ENCODE measurements at regions not wholly inside any gene's neighbourhood (a gene's known extent, or its start where the extent isn't known, plus 50 kb on each side); places are given as distances from the start of the nearest gene placed in this dataset.
"Not testable (repeated sequence)": the region's sequence is repeated elsewhere in the genome, so short reads cannot be mapped to it uniquely, and the experiment has no call there.

DNA sequence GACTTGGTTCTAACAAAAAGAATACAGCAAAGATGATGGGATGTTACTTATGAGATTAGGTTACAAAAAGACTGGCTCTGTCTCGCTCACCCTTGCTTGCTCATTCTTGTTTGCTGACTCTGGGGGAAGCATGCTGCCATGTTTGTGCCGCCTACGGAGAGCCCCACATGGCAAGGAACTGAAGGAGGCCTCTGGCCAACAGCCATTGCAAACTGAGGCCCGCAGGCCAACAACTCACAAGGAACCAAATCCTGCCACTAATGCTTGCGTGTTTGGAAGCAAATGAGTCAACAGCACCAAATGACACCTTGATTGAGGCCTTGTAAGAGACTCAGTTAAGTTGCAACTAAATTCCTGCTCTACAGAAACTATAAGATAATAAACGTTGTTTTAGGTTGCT lies 82.1 kb upstream of the FOXN2 start:
- Histone ChIP-seq H3K4me3 (ENCODE audit: low read length, poor library complexity, severe bottlenecking) (no peak overlapping the region), H3F3A (ENCODE audit: low read depth) (no peaks in the 10 kb centered on the region), H3K9me2 (replicated peaks; ENCODE audit: low read depth, low read length) (no peaks in the 10 kb centered on the region), H3K79me2 (ENCODE audit: insufficient read depth, low read length) (no peaks in the 10 kb centered on the region), H3K9ac (ENCODE audit: low read depth, low read length, poor library complexity, severe bottlenecking) (no peak overlapping the region), H3K27me3 (ENCODE audit: insufficient read depth, low read length, poor library complexity, severe bottlenecking) (no peaks in the 10 kb centered on the region), H3K4me2 (ENCODE audit: low read depth, low read length, poor library complexity, severe bottlenecking) (no peak overlapping the region), H2AFZ (ENCODE audit: low read length) (no peak overlapping the region), H3K36me3 (ENCODE audit: insufficient read depth, low read length) (no peaks in the 10 kb centered on the region), H4K20me1 (ENCODE audit: insufficient read depth, low read length, poor library complexity, severe bottlenecking) (no peaks in the 10 kb centered on the region), H3K9me3 (ENCODE audit: insufficient read depth, low read depth, low read length) (no peaks in the 10 kb centered on the region), H3K4me1 (ENCODE audit: insufficient read depth, low read length, poor library complexity, severe bottlenecking) (peaks cover 8% of the 10 kb centered on the region)
- TF ChIP-seq, protein P1, sequence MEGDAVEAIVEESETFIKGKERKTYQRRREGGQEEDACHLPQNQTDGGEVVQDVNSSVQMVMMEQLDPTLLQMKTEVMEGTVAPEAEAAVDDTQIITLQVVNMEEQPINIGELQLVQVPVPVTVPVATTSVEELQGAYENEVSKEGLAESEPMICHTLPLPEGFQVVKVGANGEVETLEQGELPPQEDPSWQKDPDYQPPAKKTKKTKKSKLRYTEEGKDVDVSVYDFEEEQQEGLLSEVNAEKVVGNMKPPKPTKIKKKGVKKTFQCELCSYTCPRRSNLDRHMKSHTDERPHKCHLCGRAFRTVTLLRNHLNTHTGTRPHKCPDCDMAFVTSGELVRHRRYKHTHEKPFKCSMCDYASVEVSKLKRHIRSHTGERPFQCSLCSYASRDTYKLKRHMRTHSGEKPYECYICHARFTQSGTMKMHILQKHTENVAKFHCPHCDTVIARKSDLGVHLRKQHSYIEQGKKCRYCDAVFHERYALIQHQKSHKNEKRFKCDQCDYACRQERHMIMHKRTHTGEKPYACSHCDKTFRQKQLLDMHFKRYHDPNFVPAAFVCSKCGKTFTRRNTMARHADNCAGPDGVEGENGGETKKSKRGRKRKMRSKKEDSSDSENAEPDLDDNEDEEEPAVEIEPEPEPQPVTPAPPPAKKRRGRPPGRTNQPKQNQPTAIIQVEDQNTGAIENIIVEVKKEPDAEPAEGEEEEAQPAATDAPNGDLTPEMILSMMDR (conservative IDR thresholded peaks at IDR 0.05; ENCODE audit: low read length), result no peak

DNA sequence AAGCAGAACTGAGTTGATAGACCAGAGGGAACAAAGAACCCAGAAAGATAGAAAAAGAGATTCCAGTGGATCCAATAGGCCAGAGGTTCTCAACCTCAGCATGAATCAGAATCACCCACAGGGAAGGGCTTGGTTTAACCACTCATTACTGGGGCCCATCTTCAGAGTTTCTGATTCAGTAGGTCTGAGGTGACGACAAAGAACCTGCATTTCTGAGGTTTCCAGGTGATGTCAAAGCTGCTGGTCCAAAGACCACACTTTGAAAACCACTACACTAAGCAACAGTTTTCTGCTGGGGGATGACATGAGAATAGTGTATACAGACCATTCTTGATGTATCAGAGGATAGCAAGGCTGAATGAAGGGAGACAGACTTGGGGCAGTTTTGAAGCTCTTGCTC lies 81.5 kb upstream of the FOXN2 start:
- Histone ChIP-seq H3K27me3 (ENCODE audit: insufficient read depth, low read length, poor library complexity, severe bottlenecking) (no peaks in the 10 kb centered on the region), H3K4me1 (ENCODE audit: insufficient read depth, low read length, poor library complexity, severe bottlenecking) (peaks cover 8% of the 10 kb centered on the region), H3K9me2 (replicated peaks; ENCODE audit: low read depth, low read length) (no peaks in the 10 kb centered on the region), H4K20me1 (ENCODE audit: insufficient read depth, low read length, poor library complexity, severe bottlenecking) (no peaks in the 10 kb centered on the region), H3K36me3 (ENCODE audit: insufficient read depth, low read length) (no peaks in the 10 kb centered on the region), H3K4me2 (ENCODE audit: low read depth, low read length, poor library complexity, severe bottlenecking) (no peak overlapping the region), H3K79me2 (ENCODE audit: insufficient read depth, low read length) (no peaks in the 10 kb centered on the region), H3F3A (ENCODE audit: low read depth) (no peaks in the 10 kb centered on the region), H3K4me3 (ENCODE audit: low read length, poor library complexity, severe bottlenecking) (no peak overlapping the region), H3K9ac (ENCODE audit: low read depth, low read length, poor library complexity, severe bottlenecking) (no peak overlapping the region), H2AFZ (ENCODE audit: low read length) (no peak overlapping the region), H3K9me3 (ENCODE audit: insufficient read depth, low read depth, low read length) (no peaks in the 10 kb centered on the region)
- TF ChIP-seq, protein P1 (conservative IDR thresholded peaks at IDR 0.05; ENCODE audit: low read length), result no peak
- TF ChIP-seq EZH2phosphoT487 (IDR thresholded peaks at IDR 0.05; ENCODE audit: borderline replicate concordance), result no peak

DNA sequence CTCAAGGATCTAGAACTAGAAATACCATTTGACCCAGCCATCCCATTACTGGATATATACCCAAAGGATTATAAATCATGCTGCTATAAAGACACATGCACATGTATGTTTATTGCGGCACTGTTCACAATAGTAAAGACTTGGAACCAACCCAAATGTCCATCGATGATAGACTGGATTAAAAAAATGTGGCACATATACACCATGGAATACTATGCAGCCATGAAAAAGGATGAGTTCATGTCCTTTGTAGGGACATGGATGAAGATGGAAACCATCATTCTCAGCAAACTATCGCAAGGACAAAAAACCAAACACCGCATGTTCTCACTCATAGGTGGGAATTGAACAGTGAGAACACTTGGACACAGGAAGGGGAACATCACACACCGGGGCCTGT lies 80.7 kb upstream of the FOXN2 start:
- not testable (repeated sequence) for H3K4me2 ChIP-seq (ENCODE audit: low read depth, low read length, poor library complexity, severe bottlenecking); H3K9ac ChIP-seq (ENCODE audit: low read depth, low read length, poor library complexity, severe bottlenecking); H4K20me1 ChIP-seq (ENCODE audit: insufficient read depth, low read length, poor library complexity, severe bottlenecking); H3K36me3 ChIP-seq (ENCODE audit: insufficient read depth, low read length); H2AFZ ChIP-seq (ENCODE audit: low read length); H3K4me3 ChIP-seq (ENCODE audit: low read length, poor library complexity, severe bottlenecking); H3K9me2 ChIP-seq (replicated peaks; ENCODE audit: low read depth, low read length); H3K27me3 ChIP-seq (ENCODE audit: insufficient read depth, low read length, poor library complexity, severe bottlenecking); H3K4me1 ChIP-seq (ENCODE audit: insufficient read depth, low read length, poor library complexity, severe bottlenecking); H3K9me3 ChIP-seq (ENCODE audit: insufficient read depth, low read depth, low read length); H3K79me2 ChIP-seq (ENCODE audit: insufficient read depth, low read length); H3F3A ChIP-seq (ENCODE audit: low read depth)

DNA sequence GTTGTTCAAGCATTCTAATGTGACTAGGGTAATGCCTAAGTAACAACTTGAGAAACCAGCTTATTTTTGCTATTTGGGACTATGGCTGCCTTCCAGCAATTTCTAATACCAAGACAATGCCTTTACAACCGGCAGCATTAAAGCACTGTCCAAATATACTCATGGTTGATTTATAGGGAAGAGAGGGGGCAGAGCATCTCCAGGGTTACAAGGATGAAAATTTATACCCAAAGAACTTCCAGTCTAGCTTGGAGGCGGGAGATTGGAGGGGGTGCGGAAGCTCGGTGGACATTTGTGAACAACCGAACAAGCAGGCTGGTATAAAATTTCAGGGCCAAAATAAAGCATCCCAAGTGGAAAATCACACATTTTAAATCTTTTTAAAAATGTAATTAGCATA lies 79.4 kb upstream of the FOXN2 start:
- Histone ChIP-seq H3K9me2 (replicated peaks; ENCODE audit: low read depth, low read length) (no peaks in the 10 kb centered on the region), H3K79me2 (ENCODE audit: insufficient read depth, low read length) (no peaks in the 10 kb centered on the region), H3F3A (ENCODE audit: low read depth) (no peaks in the 10 kb centered on the region), H4K20me1 (ENCODE audit: insufficient read depth, low read length, poor library complexity, severe bottlenecking) (no peaks in the 10 kb centered on the region), H3K9me3 (ENCODE audit: insufficient read depth, low read depth, low read length) (no peaks in the 10 kb centered on the region), H3K4me1 (ENCODE audit: insufficient read depth, low read length, poor library complexity, severe bottlenecking) (peaks cover 8% of the 10 kb centered on the region), H3K4me2 (ENCODE audit: low read depth, low read length, poor library complexity, severe bottlenecking) (no peak overlapping the region), H2AFZ (ENCODE audit: low read length) (no peak overlapping the region), H3K36me3 (ENCODE audit: insufficient read depth, low read length) (no peaks in the 10 kb centered on the region), H3K9ac (ENCODE audit: low read depth, low read length, poor library complexity, severe bottlenecking) (no peak overlapping the region), H3K4me3 (ENCODE audit: low read length, poor library complexity, severe bottlenecking) (no peak overlapping the region), H3K27me3 (ENCODE audit: insufficient read depth, low read length, poor library complexity, severe bottlenecking) (no peaks in the 10 kb centered on the region)
- TF ChIP-seq EZH2phosphoT487 (IDR thresholded peaks at IDR 0.05; ENCODE audit: borderline replicate concordance), result no peak
- TF ChIP-seq, protein P1 (conservative IDR thresholded peaks at IDR 0.05; ENCODE audit: low read length), result no peak
